ENCODE measurements at regions not wholly inside any gene's neighbourhood (a gene's known extent, or its start where the extent isn't known, plus 50 kb on each side); places are given as distances from the start of the nearest gene placed in this dataset.

GRCh38 chr10:130882906-130883305 lies 428.6 kb downstream of the TCERG1L start:
- no peak for TF ChIP-seq CTCF (IDR thresholded peaks at IDR 0.05; ENCODE audit: extremely low read depth, missing control alignments)
- DNase-seq (ENCODE audit: low spot score) = no peak

GRCh38 chr10:130884456-130884855 lies 427.1 kb downstream of the TCERG1L start:
- no peak for TF ChIP-seq CTCF (IDR thresholded peaks at IDR 0.05; ENCODE audit: extremely low read depth, missing control alignments)

GRCh38 chr10:130885021-130885655 lies 426.4 kb downstream of the TCERG1L start:
- TF ChIP-seq CTCF (IDR thresholded peaks at IDR 0.05; ENCODE audit: extremely low read depth, missing control alignments) = no peak
- DNase-seq (ENCODE audit: low spot score) = no peak

More at GRCh38 chr10:130884456-130884855, 427.1 kb downstream of the TCERG1L start:
- DNase-seq (ENCODE audit: low spot score) = no peak

GRCh38 chr10:130887170-130887569 lies 424.4 kb downstream of the TCERG1L start:
- no peak for TF ChIP-seq CTCF (IDR thresholded peaks at IDR 0.05; ENCODE audit: extremely low read depth, missing control alignments)

GRCh38 chr10:130888493-130888892 lies 423.0 kb downstream of the TCERG1L start:
- no peak for DNase-seq (ENCODE audit: low spot score)
- no peak for TF ChIP-seq CTCF (IDR thresholded peaks at IDR 0.05; ENCODE audit: extremely low read depth, missing control alignments)

More at GRCh38 chr10:130887170-130887569, 424.4 kb downstream of the TCERG1L start:
- no peak for DNase-seq (ENCODE audit: low spot score)

- TF ChIP-seq CTCF (IDR thresholded peaks at IDR 0.05; ENCODE audit: extremely low read depth, missing control alignments) = no peak
These were observed 422.3 kb downstream of the TCERG1L start for GRCh38 chr10:130889240-130889639.

GRCh38 chr10:130889780-130890179 lies 421.7 kb downstream of the TCERG1L start:
- no peak for DNase-seq (ENCODE audit: low spot score)
- no peak for TF ChIP-seq CTCF (IDR thresholded peaks at IDR 0.05; ENCODE audit: extremely low read depth, missing control alignments)

More at GRCh38 chr10:130889240-130889639, 422.3 kb downstream of the TCERG1L start:
- no peak for DNase-seq (ENCODE audit: low spot score)
